Stimulated activated naive CD8-positive, alpha-beta T cell treated with anti-CD3 and anti-CD28 coated beads, Interleukin-15, amount 100 ng/mL, for 72 hours (primary cell): ENCODE measurements at regions not wholly inside any gene's neighbourhood (a gene's known extent, or its start where the extent isn't known, plus 50 kb on each side); places are given as distances from the start of the nearest gene placed in this dataset.

Experiments used
- ATAC-seq: fragments of 150-1000 bp; cut with Tn5 transposase; 2 replicates; pipeline ENCODE4 v1.10.0; 2021; ENCODE audit warnings: mild to moderate bottlenecking, moderate library complexity
- DNase-seq, 2 donors: peaks; one replicate each; pipeline ENCODE4 v3.0.0; 2021 to 2022
- H3K27ac Mint-ChIP-seq, 2 donors: one replicate each; pipeline ENCODE4 v1.8.0; 2022; ENCODE audit warnings: mild to moderate bottlenecking in 2 of 2, mixed read lengths in 2 of 2, moderate library complexity in 2 of 2
- H3K27me3 Mint-ChIP-seq: one replicate; pipeline ENCODE4 v1.8.0; 2022; ENCODE audit warnings: mixed read lengths
- H3K4me1 Mint-ChIP-seq: one replicate; pipeline ENCODE4 v1.8.0; 2022; ENCODE audit warnings: mild to moderate bottlenecking, mixed read lengths
- H3K4me3 Mint-ChIP-seq, 2 donors: one replicate each; pipeline ENCODE4 v1.8.0; 2022; ENCODE audit warnings: mild to moderate bottlenecking in 2 of 2, mixed read lengths in 2 of 2, moderate library complexity in 1 of 2
- H3K9me3 Mint-ChIP-seq, 2 donors: one replicate each; pipeline ENCODE4 v1.8.0; 2022; ENCODE audit warnings: mixed read lengths in 2 of 2

- no peaks in the 10 kb centered on the region for H3K27me3 Mint-ChIP-seq
- no peak for ATAC-seq
- peaks cover 0 to 14% of the 10 kb centered on the region in 2 donors for H3K9me3 Mint-ChIP-seq
- H3K27ac Mint-ChIP-seq, result no peak overlapping the region
- DNase-seq, result no peak
- H3K4me3 Mint-ChIP-seq, result no peak overlapping the region
- H3K4me1 Mint-ChIP-seq, result no peaks in the 10 kb centered on the region
Observed at GRCh38 chr13:85651440-85651839, 147.8 kb downstream of the SLITRK6 start.

- H3K9me3 Mint-ChIP-seq, result peaks cover 0 to 14% of the 10 kb centered on the region in 2 donors
- DNase-seq (no peak), ATAC-seq (no peak)
- H3K27ac Mint-ChIP-seq, result no peak overlapping the region
- no peak overlapping the region for H3K4me3 Mint-ChIP-seq
- H3K27me3 Mint-ChIP-seq, result no peaks in the 10 kb centered on the region
- no peaks in the 10 kb centered on the region for H3K4me1 Mint-ChIP-seq
Observed at GRCh38 chr13:85650613-85651012, 148.6 kb downstream of the SLITRK6 start.

- Mint-ChIP-seq H3K4me1 (no peaks in the 10 kb centered on the region), H3K4me3 (no peak overlapping the region), H3K27me3 (no peaks in the 10 kb centered on the region), H3K9me3 (peaks cover 0 to 7% of the 10 kb centered on the region in 2 donors), H3K27ac (no peak overlapping the region)
- ATAC-seq (no peak), DNase-seq (no peak)
Observed at GRCh38 chr13:85640727-85641126, 158.5 kb downstream of the SLITRK6 start.

DNA sequence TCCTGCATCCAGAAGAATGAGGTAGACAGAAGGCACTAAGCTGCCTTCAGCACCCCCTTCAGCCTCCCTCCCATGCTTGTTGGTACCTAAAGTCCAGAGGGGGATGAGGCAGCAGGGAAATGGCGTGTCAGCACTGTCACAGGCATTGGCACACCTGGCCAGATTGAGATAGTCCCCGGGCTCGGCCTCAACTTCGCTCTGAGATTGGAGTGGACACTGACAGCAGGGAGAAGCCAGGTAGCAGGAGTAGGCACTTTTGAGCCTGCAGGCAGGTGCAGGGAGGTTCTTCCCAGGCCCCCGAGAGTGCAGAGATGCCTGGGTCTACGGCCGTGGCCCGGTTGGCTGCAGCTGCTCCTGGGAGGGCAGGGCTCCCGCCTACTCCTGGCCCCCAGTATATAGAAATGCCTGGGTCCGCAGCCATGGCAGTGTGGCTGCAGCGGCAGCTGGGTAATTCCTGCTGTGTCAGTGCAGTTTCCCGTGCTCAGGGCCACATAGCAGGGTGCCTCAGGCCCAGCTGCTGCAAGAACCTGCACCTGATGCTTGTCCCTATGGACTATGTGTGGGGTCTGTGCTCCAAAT is 160.3 kb downstream of the SLITRK6 start:
- ATAC-seq, result peak; percentile 35
- Mint-ChIP-seq H3K9me3 (peaks cover 0 to 7% of the 10 kb centered on the region in 2 donors), H3K4me1 (no peaks in the 10 kb centered on the region), H3K27me3 (no peaks in the 10 kb centered on the region), H3K27ac (no peak overlapping the region), H3K4me3 (no peak overlapping the region)
- DNase-seq, result no peak

DNA sequence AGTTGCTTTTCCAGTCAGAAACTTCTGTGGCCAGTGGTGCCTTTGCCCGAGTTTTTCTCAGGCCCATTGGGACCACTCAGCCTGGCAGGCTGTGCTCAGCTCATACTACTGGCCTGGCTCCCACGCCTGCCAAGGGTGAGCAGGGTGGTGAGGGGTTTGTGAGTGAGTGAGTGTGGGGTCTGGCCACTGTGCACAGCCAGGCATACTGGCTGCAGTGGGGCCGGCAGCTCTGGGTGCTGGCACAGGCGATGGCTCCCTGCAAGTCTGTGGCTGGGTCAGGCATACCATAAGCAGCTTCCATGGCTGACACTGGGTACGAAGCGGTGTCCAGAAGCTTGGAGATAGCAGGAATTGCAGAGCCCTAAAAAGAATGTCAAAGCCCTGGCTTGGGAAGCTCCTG is 161.0 kb downstream of the SLITRK6 start:
- no peak overlapping the region for H3K27ac Mint-ChIP-seq
- H3K4me1 Mint-ChIP-seq, result no peaks in the 10 kb centered on the region
- H3K4me3 Mint-ChIP-seq, result no peak overlapping the region
- DNase-seq, result no peak
- ATAC-seq, result no peak
- peaks cover 0 to 7% of the 10 kb centered on the region in 2 donors for H3K9me3 Mint-ChIP-seq
- H3K27me3 Mint-ChIP-seq, result no peaks in the 10 kb centered on the region

DNA sequence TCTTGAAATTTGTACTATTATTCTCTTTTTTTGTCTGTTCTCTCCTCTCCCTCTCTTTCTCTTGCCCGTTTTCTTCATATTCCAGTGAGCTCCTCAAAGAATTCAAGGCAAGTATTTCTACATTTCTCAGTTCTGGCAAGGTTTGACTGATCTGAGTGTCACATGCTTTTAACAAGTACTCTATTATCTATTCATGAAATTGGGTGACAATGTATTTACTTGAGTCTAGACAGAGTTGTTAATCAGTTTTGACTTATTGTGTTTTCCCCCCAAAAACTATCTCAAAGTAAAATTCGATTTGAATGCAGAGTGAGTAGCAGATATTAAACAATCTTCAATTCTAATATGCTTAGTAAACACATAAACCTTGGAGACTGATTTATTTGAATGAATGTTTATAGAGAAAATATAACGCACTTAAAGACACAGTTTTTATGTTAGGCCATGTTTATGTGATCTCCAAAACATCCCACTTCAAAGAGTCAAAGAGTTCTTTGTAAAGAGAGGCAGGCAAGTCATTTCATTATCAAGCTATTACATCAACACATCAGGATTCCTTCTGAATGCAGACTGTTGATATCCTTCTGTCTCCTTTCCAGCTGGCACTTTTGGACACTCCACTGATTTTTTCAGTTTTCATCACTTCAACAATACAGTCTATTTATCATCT is 166.6 kb downstream of the SLITRK6 start:
- Mint-ChIP-seq H3K4me1 (no peaks in the 10 kb centered on the region), H3K27ac (no peak overlapping the region), H3K9me3 (peaks cover 6 to 7% of the 10 kb centered on the region in 2 donors), H3K27me3 (no peaks in the 10 kb centered on the region), H3K4me3 (no peak overlapping the region)
- DNase-seq (no peak), ATAC-seq (no peak)

GRCh38 chr13:85631801-85632200 is 167.4 kb downstream of the SLITRK6 start:
- H3K4me3 Mint-ChIP-seq, result no peak overlapping the region
- no peak for ATAC-seq
- no peaks in the 10 kb centered on the region for H3K27me3 Mint-ChIP-seq
- H3K9me3 Mint-ChIP-seq, result peaks cover 6 to 7% of the 10 kb centered on the region in 2 donors
- H3K27ac Mint-ChIP-seq, result no peak overlapping the region
- no peaks in the 10 kb centered on the region for H3K4me1 Mint-ChIP-seq
- no peak for DNase-seq

GRCh38 chr13:85626603-85627002 is 172.6 kb downstream of the SLITRK6 start:
- H3K4me3 Mint-ChIP-seq, result no peak overlapping the region
- H3K27me3 Mint-ChIP-seq, result no peaks in the 10 kb centered on the region
- no peak overlapping the region for H3K27ac Mint-ChIP-seq
- ATAC-seq (no peak), DNase-seq (no peak)
- H3K9me3 Mint-ChIP-seq, result no peaks in the 10 kb centered on the region
- H3K4me1 Mint-ChIP-seq, result no peaks in the 10 kb centered on the region

DNA sequence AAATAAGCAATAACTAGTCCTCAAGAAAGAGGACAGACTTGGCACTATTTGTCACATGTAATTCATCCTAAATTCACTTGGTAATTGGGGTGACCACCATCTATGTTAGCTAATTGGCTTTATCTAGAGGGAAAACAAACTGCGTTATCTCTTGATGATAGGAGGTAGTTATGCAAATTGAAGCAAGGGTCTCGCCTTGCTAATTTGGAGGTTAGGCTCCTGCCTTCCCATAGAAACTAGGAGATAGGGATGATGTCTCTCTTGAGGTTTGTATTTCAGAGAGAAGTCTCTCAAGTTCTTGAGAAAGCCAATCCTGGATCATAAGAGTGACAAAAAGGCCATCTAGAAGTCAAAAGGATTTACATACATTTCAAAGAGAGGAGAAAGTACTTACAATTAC is 179.9 kb downstream of the SLITRK6 start:
- Mint-ChIP-seq H3K27me3 (no peaks in the 10 kb centered on the region), H3K4me1 (no peaks in the 10 kb centered on the region), H3K4me3 (no peak overlapping the region), H3K9me3 (peaks cover 5 to 11% of the 10 kb centered on the region in 2 donors), H3K27ac (no peak overlapping the region)
- DNase-seq (no peak), ATAC-seq (no peak)

GRCh38 chr13:85618521-85618920 is 180.7 kb downstream of the SLITRK6 start:
- ATAC-seq (no peak), DNase-seq (no peak)
- Mint-ChIP-seq H3K27me3 (no peaks in the 10 kb centered on the region), H3K4me1 (no peaks in the 10 kb centered on the region), H3K9me3 (peaks cover 5 to 11% of the 10 kb centered on the region in 2 donors), H3K27ac (no peak overlapping the region), H3K4me3 (no peak overlapping the region)

DNA sequence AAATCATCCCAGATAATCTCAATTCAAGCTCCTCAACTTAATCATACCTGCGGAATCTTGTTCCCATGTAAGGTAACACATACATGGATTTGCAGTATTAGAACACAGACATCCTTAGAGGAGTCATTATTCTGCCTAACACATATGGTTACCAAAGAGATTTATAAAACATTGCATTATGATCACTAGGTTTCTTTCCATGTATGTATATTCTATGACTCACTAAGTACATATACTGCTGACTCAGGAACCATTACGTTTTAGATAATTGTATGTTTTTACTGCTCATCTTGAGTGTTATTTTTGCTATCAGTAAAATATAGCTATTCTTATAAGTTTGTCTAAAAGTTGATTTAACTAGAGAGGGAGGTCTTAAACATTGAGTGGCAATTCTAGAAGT is 182.9 kb downstream of the SLITRK6 start:
- DNase-seq (no peak), ATAC-seq (no peak)
- Mint-ChIP-seq H3K4me1 (no peaks in the 10 kb centered on the region), H3K9me3 (peaks cover 5 to 11% of the 10 kb centered on the region in 2 donors), H3K27me3 (no peaks in the 10 kb centered on the region), H3K27ac (no peak overlapping the region), H3K4me3 (no peak overlapping the region)

DNA sequence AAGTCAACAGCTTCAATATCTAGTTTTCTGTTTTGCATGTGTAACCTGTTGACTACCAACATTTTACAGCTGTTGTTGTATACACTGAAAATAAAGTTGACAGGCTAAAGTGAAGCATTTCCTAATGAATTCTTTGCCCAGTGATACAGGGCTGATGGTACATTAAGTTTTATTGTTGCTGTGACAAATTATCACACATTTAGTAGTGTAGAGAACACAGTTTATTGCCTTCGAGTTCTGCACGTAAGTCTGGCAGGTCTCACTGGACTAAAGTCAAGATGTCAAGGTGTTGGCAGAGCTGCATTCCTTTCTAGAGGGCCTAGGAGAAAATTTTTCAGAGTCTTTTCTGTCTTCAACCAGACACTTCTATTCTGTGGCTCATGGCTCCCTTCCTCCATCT is 184.2 kb downstream of the SLITRK6 start:
- H3K9me3 Mint-ChIP-seq, result peaks cover 5 to 11% of the 10 kb centered on the region in 2 donors
- H3K27me3 Mint-ChIP-seq, result no peaks in the 10 kb centered on the region
- DNase-seq (no peak), ATAC-seq (no peak)
- no peak overlapping the region for H3K27ac Mint-ChIP-seq
- no peak overlapping the region for H3K4me3 Mint-ChIP-seq
- no peaks in the 10 kb centered on the region for H3K4me1 Mint-ChIP-seq

DNA sequence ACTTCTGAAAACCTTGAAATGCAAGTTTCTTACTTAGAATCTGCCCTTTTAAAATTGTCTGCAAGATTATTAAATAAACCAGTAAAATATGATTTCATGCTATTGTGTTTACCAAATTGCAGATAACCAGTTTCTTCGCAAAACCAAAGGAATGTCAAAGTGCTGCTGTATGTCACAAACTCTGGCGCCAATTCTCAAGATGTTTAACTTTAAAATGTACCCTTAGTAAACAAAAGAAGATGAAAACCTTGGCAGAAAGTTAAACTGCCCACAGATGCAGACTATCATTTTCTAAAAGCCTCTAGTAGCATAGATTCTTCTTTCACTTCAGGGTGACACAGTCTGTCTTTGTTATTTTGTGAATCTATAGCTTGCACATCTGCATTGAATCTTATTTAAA is 189.2 kb downstream of the SLITRK6 start:
- Mint-ChIP-seq H3K4me1 (no peaks in the 10 kb centered on the region), H3K27me3 (no peaks in the 10 kb centered on the region), H3K27ac (no peak overlapping the region), H3K9me3 (peaks cover 8 to 9% of the 10 kb centered on the region in 2 donors), H3K4me3 (no peak overlapping the region)
- ATAC-seq, result no peak
- no peak for DNase-seq

GRCh38 chr13:85608255-85608829 is 190.9 kb downstream of the SLITRK6 start:
- H3K27ac Mint-ChIP-seq, result no peak overlapping the region
- H3K27me3 Mint-ChIP-seq, result no peaks in the 10 kb centered on the region
- no peak for ATAC-seq
- no peak overlapping the region for H3K4me3 Mint-ChIP-seq
- DNase-seq, result no peak
- H3K4me1 Mint-ChIP-seq, result no peaks in the 10 kb centered on the region
- H3K9me3 Mint-ChIP-seq, result peaks cover 8 to 9% of the 10 kb centered on the region in 2 donors

- ATAC-seq, result no peak
- no peak overlapping the region for H3K27ac Mint-ChIP-seq
- no peaks in the 10 kb centered on the region for H3K4me1 Mint-ChIP-seq
- H3K27me3 Mint-ChIP-seq, result no peaks in the 10 kb centered on the region
- peaks cover 4 to 8% of the 10 kb centered on the region in 2 donors for H3K9me3 Mint-ChIP-seq
- DNase-seq, result no peak
- no peak overlapping the region for H3K4me3 Mint-ChIP-seq
Observed at GRCh38 chr13:85603735-85604134, 195.5 kb downstream of the SLITRK6 start.

DNA sequence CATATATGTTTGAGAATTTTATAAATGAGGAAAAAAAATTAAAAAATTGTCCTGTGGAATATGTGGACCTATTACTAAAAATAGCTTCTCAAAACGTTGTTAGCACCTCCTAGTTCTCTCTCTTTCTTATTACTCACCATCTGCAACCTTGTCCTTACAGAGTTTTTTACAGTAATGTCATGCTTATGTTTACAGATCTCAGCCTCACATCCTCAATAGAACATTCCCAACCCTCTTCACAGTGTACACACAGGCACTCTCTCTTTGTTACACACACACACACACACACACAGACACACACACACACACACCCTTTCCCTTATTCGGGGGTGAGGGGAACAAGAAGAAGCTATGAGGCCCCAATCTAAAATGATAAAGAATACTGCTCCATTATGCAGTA is 197.7 kb downstream of the SLITRK6 start:
- ATAC-seq (no peak), DNase-seq (no peak)
- no peaks in the 10 kb centered on the region for H3K27me3 Mint-ChIP-seq
- no peak overlapping the region for H3K4me3 Mint-ChIP-seq
- H3K27ac Mint-ChIP-seq, result no peak overlapping the region
- H3K9me3 Mint-ChIP-seq, result peaks cover 0 to 8% of the 10 kb centered on the region in 2 donors
- no peaks in the 10 kb centered on the region for H3K4me1 Mint-ChIP-seq
